KMS-11 (cell line): ENCODE measurements at regions not wholly inside any gene's neighbourhood (a gene's known extent, or its start where the extent isn't known, plus 50 kb on each side); places are given as distances from the start of the nearest gene placed in this dataset.

Source experiments
- H2AFZ ChIP-seq: fragments of 200-600 bp; sonication (generic); 2 replicates; pipeline ENCODE4 v1.6.1; 2016; ENCODE audit warnings: antibody characterized with exemption, mixed run types, low read depth
- H3K27ac ChIP-seq: fragments of 200-600 bp; sonication (generic); 2 replicates; pipeline ENCODE4 v1.6.1; 2016; ENCODE audit warnings: mild to moderate bottlenecking, mixed run types
- H3K27me3 ChIP-seq: fragments of 200-600 bp; sonication (generic); 2 replicates; pipeline ENCODE4 v1.6.1; 2017; ENCODE audit warnings: mild to moderate bottlenecking, low read depth, mixed run types, moderate library complexity; ENCODE audit not compliant: insufficient read depth
- H3K36me3 ChIP-seq: fragments of 200-600 bp; sonication (generic); 2 replicates; pipeline ENCODE4 v1.6.1; 2017; ENCODE audit warnings: mild to moderate bottlenecking, mixed run types; ENCODE audit not compliant: insufficient read depth
- H3K4me1 ChIP-seq: fragments of 200-600 bp; sonication (generic); 2 replicates; pipeline ENCODE4 v1.6.1; 2016; ENCODE audit warnings: mild to moderate bottlenecking, low read depth, mixed run types; ENCODE audit not compliant: poor library complexity, severe bottlenecking
- H3K4me2 ChIP-seq: fragments of 200-600 bp; sonication (generic); 2 replicates; pipeline ENCODE4 v1.7.0; 2016; ENCODE audit warnings: mild to moderate bottlenecking, mixed run types
- H3K4me3 ChIP-seq: fragments of 200-600 bp; sonication (generic); IDR thresholded peaks from 2 replicates; pipeline ENCODE4 v1.6.1; 2017; ENCODE audit warnings: low read depth, low read length, mixed read lengths; ENCODE audit not compliant: insufficient read depth
- H3K79me2 ChIP-seq: fragments of 200-600 bp; sonication (generic); 2 replicates; pipeline ENCODE4 v1.6.1; 2016; ENCODE audit warnings: low read depth, mixed run types; ENCODE audit not compliant: insufficient read depth
- H3K9ac ChIP-seq: fragments of 200-600 bp; sonication (generic); 2 replicates; pipeline ENCODE4 v1.6.1; 2016; ENCODE audit warnings: mild to moderate bottlenecking, mixed run types
- H4K20me1 ChIP-seq: fragments of 200-600 bp; sonication (generic); 2 replicates; pipeline ENCODE4 v1.6.1; 2016; ENCODE audit warnings: mild to moderate bottlenecking, mixed run types; ENCODE audit not compliant: insufficient read depth
- CTCF ChIP-seq: fragments of 200-600 bp; sonication (generic); conservative IDR thresholded peaks from 2 replicates; pipeline ENCODE4 v1.6.1; 2017; ENCODE audit warnings: low read depth, mild to moderate bottlenecking, antibody characterized with exemption, low read length, moderate library complexity, mixed read lengths

- Histone ChIP-seq H2AFZ (no peak overlapping the region), H3K4me2 (no peak overlapping the region), H3K27me3 (no peaks in the 10 kb centered on the region), H4K20me1 (no peaks in the 10 kb centered on the region), H3K9ac (no peak overlapping the region), H3K79me2 (no peaks in the 10 kb centered on the region), H3K27ac (no peak overlapping the region), H3K4me3 (no peak overlapping the region), H3K36me3 (no peaks in the 10 kb centered on the region), H3K4me1 (no peaks in the 10 kb centered on the region)
- no peak for TF ChIP-seq CTCF
Measured at GRCh38 chr13:40149611-40150274, 494.3 kb downstream of the COG6 start.

- no peak for TF ChIP-seq CTCF
- Histone ChIP-seq H3K27me3 (no peaks in the 10 kb centered on the region), H3K4me3 (no peak overlapping the region), H4K20me1 (no peaks in the 10 kb centered on the region), H2AFZ (no peak overlapping the region), H3K36me3 (no peaks in the 10 kb centered on the region), H3K9ac (no peak overlapping the region), H3K4me1 (no peaks in the 10 kb centered on the region), H3K27ac (no peak overlapping the region), H3K4me2 (no peak overlapping the region), H3K79me2 (no peaks in the 10 kb centered on the region)
Measured at GRCh38 chr13:40151673-40152072, 496.2 kb downstream of the COG6 start.

GRCh38 chr13:40152145-40152544, 496.7 kb downstream of the COG6 start:
- Histone ChIP-seq H2AFZ (no peak overlapping the region), H3K36me3 (no peaks in the 10 kb centered on the region), H4K20me1 (no peaks in the 10 kb centered on the region), H3K79me2 (no peaks in the 10 kb centered on the region), H3K4me3 (no peak overlapping the region), H3K4me1 (no peaks in the 10 kb centered on the region), H3K9ac (no peak overlapping the region), H3K27ac (no peak overlapping the region), H3K27me3 (no peaks in the 10 kb centered on the region), H3K4me2 (no peak overlapping the region)
- no peak for TF ChIP-seq CTCF

GRCh38 chr13:40152922-40153321, 497.5 kb downstream of the COG6 start:
- Histone ChIP-seq H3K27ac (no peak overlapping the region), H3K9ac (no peak overlapping the region), H2AFZ (no peak overlapping the region), H4K20me1 (no peaks in the 10 kb centered on the region), H3K79me2 (no peaks in the 10 kb centered on the region), H3K4me2 (no peak overlapping the region), H3K36me3 (no peaks in the 10 kb centered on the region), H3K27me3 (no peaks in the 10 kb centered on the region), H3K4me3 (no peak overlapping the region), H3K4me1 (no peaks in the 10 kb centered on the region)
- TF ChIP-seq CTCF, result no peak
